ENCODE measurements at regions not wholly inside any gene's neighbourhood (a gene's known extent, or its start where the extent isn't known, plus 50 kb on each side); places are given as distances from the start of the nearest gene placed in this dataset.

GRCh38 chr19:28489126-28489660 lies 723.8 kb downstream of the UQCRFS1 start:
- no peak overlapping the region for H3K4me3 ChIP-seq (ENCODE audit: low read length)
- TF ChIP-seq ZNF274 (IDR thresholded peaks at IDR 0.05; ENCODE audit: low read depth, low read length): no peak

DNA sequence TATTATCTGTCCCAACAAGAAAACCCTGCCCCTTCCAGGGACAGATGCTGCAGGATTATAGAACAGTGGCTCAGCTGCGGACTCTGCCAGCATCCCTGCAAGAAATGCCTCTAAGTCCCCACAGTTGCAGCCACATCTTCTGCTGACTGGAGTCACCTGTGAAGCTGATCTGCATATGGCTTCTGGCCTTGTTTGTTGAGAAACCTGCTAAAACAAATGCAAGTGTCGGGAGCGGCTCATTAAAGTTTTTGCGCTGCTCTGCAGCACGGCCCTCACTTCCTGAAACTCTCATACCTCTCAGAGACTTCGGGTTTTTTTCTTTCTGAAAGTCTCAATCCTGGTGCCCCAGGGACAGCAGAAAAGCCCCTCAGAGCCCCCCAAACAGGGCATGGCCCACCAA lies 725.0 kb downstream of the UQCRFS1 start:
- no peak for TF ChIP-seq ZNF274 (IDR thresholded peaks at IDR 0.05; ENCODE audit: low read depth, low read length)
- no peak overlapping the region for H3K4me3 ChIP-seq (ENCODE audit: low read length)

- TF ChIP-seq ZNF274 (IDR thresholded peaks at IDR 0.05; ENCODE audit: low read depth, low read length): no peak
- H3K4me3 ChIP-seq (ENCODE audit: low read length): no peak overlapping the region
These were observed 726.0 kb downstream of the UQCRFS1 start for GRCh38 chr19:28486926-28487325.

GRCh38 chr19:28486473-28486872 lies 726.5 kb downstream of the UQCRFS1 start:
- no peak overlapping the region for H3K4me3 ChIP-seq (ENCODE audit: low read length)
- TF ChIP-seq ZNF274 (IDR thresholded peaks at IDR 0.05; ENCODE audit: low read depth, low read length): no peak

DNA sequence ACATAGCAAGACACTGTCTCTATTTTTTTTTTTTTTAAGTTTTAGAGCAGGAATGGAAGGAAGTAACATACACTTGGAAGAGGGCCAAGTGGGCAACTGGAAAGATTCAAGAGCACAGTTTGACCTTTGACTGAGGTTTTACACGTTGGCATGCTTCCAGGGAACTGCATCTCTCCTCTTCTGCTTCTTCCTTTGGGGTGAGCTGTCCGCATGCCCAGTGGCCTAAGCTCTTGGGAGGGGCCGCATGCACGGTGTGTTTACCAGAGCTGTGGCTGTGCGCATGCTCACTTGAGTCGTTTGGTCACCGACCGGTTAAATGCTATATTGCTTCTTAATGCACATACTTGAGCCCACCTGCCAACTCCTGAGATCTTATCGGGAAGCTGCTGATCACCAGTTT lies 727.7 kb downstream of the UQCRFS1 start:
- TF ChIP-seq ZNF274 (IDR thresholded peaks at IDR 0.05; ENCODE audit: low read depth, low read length): no peak

GRCh38 chr19:28483197-28483596 lies 729.8 kb downstream of the UQCRFS1 start:
- no peak overlapping the region for H3K4me3 ChIP-seq (ENCODE audit: low read length)
- no peak for TF ChIP-seq ZNF274 (IDR thresholded peaks at IDR 0.05; ENCODE audit: low read depth, low read length)

More for the DNA sequence above, 727.7 kb downstream of the UQCRFS1 start:
- H3K4me3 ChIP-seq (ENCODE audit: low read length): no peak overlapping the region

- no peak for TF ChIP-seq ZNF274 (IDR thresholded peaks at IDR 0.05; ENCODE audit: low read depth, low read length)
- H3K4me3 ChIP-seq (ENCODE audit: low read length): no peak overlapping the region
These were observed 730.7 kb downstream of the UQCRFS1 start for GRCh38 chr19:28482221-28482620.

DNA sequence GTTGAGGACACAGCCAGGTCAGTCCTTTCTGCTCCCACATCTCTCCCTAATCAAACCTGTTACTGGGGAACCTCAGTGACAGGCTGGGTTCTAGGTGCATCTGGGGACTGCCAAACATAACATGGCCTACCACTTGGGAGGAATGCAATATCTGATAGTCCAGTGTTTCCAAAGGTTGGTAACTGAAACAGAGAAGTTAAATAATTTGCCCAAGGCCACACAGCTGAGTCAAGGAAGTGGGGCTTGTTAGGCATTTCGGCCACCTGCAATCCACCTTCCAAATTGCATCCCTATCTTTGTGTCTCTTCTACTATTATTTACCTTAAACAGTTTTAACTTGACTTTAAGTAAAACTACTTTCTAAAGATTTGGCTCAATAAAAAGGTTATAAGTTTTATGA lies 731.3 kb downstream of the UQCRFS1 start:
- no peak for TF ChIP-seq ZNF274 (IDR thresholded peaks at IDR 0.05; ENCODE audit: low read depth, low read length)
- no peak overlapping the region for H3K4me3 ChIP-seq (ENCODE audit: low read length)

DNA sequence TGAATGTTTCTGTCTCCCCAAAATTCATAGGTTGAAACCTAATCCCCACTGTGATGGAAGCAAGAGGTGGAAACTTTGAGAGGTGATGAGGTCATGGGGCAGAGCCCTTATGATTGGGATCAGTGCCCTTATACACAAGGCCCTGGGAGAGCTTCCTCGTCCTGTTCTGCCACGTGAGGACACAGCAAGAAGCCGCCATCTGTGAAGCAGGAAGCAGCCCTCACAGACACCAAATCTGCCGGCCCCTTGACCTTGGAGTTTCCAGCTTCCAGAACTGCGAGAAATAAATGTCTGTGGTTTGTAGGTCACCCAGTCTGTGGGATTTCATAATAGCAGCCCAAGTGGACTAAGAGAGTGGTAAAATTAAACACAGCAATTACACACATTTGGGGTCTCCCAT lies 737.4 kb downstream of the UQCRFS1 start:
- H3K4me3 ChIP-seq (ENCODE audit: low read length): no peak overlapping the region
- no peak for TF ChIP-seq ZNF274 (IDR thresholded peaks at IDR 0.05; ENCODE audit: low read depth, low read length)

- no peak overlapping the region for H3K4me3 ChIP-seq (ENCODE audit: low read length)
- TF ChIP-seq ZNF274 (IDR thresholded peaks at IDR 0.05; ENCODE audit: low read depth, low read length): no peak
These were observed 740.1 kb downstream of the UQCRFS1 start for GRCh38 chr19:28472843-28473242.

GRCh38 chr19:28471731-28472510 lies 741.0 kb downstream of the UQCRFS1 start:
- no peak for TF ChIP-seq ZNF274 (IDR thresholded peaks at IDR 0.05; ENCODE audit: low read depth, low read length)
- no peak overlapping the region for H3K4me3 ChIP-seq (ENCODE audit: low read length)

DNA sequence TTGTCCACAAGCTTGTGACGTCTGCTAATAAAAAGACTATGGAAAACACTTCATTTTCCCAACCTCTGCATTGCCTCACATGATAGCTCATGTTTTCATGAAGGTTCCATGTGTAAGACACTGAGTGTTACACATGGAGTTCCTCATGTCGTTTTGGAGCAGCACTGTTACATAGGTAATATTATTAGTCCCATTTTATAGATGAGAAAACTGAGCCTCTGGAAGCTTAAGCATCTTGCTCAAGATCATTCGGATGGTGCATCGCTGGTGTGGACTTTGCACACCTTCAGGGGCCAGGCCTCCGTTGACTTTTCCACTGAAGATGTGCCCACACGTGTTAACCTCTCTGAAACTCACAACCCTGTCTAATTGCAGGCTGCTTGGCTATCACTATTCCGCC lies 743.4 kb downstream of the UQCRFS1 start:
- no peak overlapping the region for H3K4me3 ChIP-seq (ENCODE audit: low read length)
- no peak for TF ChIP-seq ZNF274 (IDR thresholded peaks at IDR 0.05; ENCODE audit: low read depth, low read length)

- no peak for TF ChIP-seq ZNF274 (IDR thresholded peaks at IDR 0.05; ENCODE audit: low read depth, low read length)
- no peak overlapping the region for H3K4me3 ChIP-seq (ENCODE audit: low read length)
These were observed 744.1 kb downstream of the UQCRFS1 start for GRCh38 chr19:28468701-28469459.

DNA sequence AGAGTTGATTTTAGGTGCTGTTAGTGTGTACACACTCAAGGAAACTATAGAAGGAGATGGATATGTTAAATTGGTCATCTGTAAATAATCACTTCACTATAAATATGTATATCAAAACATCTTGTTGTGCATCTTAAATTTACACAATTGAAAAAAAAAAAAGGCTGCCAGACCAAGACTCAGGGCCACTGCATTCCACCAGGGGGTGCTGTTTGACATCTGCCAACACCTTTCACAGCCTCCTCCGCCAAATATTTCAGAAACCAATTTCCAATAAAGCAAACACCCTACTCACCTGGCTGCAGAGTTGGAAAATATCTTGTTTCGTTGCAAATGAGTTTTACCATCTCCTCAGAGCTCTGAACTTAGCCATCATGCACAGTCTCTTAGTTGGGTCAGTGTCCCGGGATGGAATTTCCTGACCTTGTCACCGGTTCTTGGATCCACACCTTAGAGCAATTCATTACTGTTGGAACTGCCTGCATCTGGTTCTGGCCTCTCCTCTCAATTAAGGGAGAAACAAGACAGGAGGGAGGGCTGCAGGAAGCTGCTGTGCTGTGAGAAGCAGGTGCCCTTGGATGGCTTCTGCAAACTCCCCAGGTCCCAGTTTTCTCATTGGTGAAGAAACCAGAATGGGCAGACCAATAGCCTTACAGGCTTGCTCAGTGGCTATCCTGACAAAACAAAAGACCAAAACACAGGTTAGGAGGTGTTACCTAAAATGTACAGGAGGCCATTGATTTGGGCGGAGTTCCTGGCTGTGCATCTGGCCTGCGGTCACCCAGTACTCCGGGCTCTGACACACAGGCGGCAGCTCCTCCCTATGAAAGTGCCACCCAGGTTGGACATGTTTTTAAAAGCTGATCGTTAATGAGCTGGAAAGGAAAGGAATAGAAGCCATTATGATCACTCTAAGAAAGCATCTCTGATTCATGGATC lies 746.6 kb downstream of the UQCRFS1 start:
- no peak overlapping the region for H3K4me3 ChIP-seq (ENCODE audit: low read length)
- TF ChIP-seq ZNF274 (IDR thresholded peaks at IDR 0.05; ENCODE audit: low read depth, low read length): no peak

All from GM08714 (cell line).